Kidney tubule cell (primary cell): ENCODE measurements at regions not wholly inside any gene's neighbourhood (a gene's known extent, or its start where the extent isn't known, plus 50 kb on each side); places are given as distances from the start of the nearest gene placed in this dataset.

Source experiments
- DNase-seq: peaks from one replicate; pipeline ENCODE4 v3.0.0-alpha.2; 2018; ENCODE audit warnings: low spot score

GRCh38 chr7:41633690-41634089 is 69.2 kb downstream of the INHBA start:
- no peak for DNase-seq

GRCh38 chr7:41630741-41631140 is 72.1 kb downstream of the INHBA start:
- no peak for DNase-seq

GRCh38 chr7:41629711-41630111 is 73.2 kb downstream of the INHBA start:
- peak; percentile 3 for DNase-seq

GRCh38 chr7:41628901-41629300 is 74.0 kb downstream of the INHBA start:
- peak; percentile 42 for DNase-seq

DNA sequence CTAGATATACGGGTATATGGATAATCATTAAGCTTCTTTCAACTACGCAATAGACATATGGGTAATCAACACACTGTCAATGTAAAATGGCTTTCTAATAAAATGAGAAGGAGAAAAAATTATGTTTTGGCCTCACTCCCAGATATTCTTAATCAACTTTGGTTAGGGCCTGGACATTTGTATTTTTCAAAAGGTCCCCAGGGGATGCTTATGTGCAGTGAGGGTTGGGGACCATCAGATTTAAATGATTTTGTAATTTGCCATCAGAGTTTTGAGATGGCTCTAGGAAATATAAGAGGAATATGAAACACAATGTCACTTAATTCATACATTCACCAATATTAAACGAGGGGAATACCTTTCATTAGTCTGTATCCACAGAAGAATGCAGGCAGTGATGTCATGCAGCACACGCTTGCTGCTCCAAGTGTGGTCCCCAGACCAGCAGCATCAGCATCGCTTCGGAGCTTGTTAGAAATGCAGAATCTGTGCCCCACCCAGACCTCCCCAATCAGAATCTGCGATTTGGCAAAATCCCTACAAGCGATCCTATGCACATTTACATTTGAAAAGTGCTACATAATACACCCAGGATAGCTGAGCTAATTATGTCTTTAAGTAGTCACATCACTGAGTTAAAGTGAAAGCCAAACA is 75.1 kb downstream of the INHBA start:
- DNase-seq: no peak

- DNase-seq: no peak
These were observed 78.1 kb downstream of the INHBA start for GRCh38 chr7:41624818-41625217.

- no peak for DNase-seq
These were observed 80.7 kb downstream of the INHBA start for GRCh38 chr7:41621953-41622831.

DNA sequence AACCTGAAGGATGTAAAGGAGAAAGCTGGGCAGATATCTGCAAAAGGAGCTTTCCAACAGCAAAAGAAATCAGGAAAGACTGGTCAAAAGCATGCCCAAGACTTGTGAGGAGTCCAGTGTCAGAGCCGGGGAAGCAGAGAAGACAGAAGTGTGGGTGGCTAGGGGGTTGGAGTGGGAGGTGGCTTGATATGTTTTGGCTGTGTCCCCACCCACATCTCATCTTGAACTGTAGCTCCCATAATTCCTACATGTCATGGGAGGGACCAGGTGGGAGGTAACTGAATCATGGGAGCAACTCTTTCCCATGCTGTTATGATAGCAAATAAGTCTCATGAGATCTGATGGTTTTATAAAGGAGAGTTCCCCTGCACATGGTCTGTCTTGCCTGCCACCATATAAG is 84.9 kb downstream of the INHBA start:
- no peak for DNase-seq

DNA sequence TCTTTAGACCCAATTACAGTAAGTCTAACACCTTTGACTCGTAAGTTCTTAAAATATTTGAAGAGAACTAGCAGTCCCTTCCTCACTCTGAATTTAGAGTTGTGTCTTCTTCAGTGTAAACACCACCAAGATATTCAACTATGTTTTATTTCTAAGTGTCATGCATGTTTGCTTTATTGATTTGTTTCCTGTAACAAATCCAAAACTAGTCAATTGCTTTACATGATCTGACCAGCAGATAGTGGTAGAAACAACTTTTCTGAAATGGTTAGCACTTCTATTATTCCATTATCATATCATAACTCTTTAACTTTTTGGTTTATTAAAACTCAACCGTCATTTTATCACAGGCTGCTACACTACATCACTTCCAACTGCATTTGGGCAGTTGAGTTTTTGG is 90.1 kb downstream of the INHBA start:
- DNase-seq: no peak

DNA sequence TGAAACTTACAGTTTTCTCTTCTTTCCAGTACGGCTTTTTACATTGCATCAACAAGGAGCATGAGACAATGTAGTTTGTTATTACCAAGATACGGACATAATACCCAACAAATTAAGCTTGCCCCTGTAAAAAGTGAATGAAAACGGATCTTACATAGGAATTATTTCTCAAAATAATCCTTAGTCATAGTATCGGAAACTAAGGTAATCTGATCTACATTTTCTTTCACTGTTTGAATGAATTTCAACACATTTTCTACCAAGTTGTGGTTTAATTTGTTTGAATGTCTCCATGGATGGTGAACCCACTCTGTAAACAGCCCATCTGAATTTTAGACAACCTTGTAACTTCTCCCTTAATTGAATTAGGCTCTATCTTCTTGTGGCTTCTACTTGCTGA is 90.5 kb downstream of the INHBA start:
- no peak for DNase-seq

DNA sequence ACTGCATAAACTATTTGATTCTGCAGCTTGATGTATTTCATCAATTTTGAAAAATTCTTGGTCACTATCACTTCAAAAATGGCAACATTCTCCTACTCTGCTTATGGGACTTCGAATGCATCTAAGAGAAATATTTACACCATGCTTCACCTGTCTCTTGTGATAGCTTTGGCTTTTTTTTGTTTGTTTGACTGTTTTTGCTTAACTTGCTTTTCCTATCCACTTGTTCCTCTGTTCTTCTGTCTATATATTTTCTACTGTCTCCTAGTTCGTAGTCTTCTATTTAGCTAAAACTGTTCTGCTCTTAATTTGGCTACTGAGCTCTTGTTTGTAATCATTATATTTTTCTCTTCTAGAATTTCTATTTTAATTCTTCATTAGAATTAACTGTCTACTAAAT is 94.4 kb downstream of the INHBA start:
- DNase-seq: no peak

GRCh38 chr7:41603985-41604384 is 98.9 kb downstream of the INHBA start:
- no peak for DNase-seq

- DNase-seq: no peak
These were observed 103.1 kb downstream of the INHBA start for GRCh38 chr7:41599760-41600159.

GRCh38 chr7:41592794-41593193 is 110.1 kb downstream of the INHBA start:
- DNase-seq: no peak

DNA sequence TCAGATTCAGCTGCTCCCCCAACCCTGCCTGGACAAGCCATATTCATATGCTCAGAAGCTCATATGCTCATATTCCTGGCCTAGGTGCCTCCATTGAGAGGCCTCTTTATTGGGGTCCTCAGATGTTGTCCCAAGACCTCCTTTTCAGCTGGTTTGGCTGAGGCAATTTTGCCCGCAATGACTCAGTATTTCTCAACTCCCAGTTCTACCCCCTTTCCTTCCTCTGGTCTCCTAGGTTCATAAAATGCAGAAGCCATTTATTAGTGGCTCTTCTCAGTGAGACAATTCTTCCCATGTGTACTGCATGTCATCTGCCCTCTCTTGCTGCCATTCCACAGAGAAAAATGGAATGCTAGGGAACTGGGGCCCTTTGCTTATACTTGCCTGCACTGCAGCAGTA is 110.7 kb downstream of the INHBA start:
- DNase-seq: no peak

- DNase-seq: no peak
These were observed 111.9 kb downstream of the INHBA start for GRCh38 chr7:41590986-41591385.

- no peak for DNase-seq
These were observed 114.5 kb downstream of the INHBA start for GRCh38 chr7:41588341-41588740.

DNA sequence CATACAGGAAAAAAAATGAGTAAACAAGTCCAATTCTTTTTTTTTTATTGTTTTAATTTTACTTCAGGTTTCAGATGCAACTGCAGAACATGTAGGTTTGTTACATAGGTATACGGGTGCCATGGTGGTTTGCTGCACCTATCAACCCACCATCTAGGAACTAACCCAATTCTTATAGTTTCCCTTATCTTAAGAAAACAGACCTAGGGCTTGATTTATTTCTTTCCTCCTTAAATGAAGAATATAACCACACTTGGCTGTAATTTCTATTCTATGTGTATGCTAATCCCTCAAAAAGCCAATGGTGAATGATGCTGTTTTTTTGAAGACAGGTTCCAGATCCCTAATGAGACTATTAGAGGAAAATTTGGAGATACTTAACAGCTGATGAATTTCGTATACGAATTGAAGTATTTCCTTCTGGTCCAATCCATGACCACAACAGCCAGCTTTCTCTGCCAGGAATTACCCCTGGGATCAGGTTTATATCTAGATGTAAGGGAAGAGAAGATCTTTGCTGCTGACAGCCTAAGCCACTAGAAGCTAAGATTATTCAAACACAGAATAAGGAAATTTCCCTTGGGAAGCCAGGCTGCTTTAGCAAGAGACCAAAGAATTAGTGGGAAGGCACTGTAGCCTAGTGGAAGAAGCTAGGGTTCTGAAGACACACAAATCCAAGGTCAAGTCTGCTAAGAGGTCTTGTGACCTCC is 115.8 kb downstream of the INHBA start:
- DNase-seq: no peak

GRCh38 chr7:41584746-41585145 is 118.1 kb downstream of the INHBA start:
- no peak for DNase-seq

GRCh38 chr7:41582116-41582515 is 120.8 kb downstream of the INHBA start:
- DNase-seq: no peak

GRCh38 chr7:41581041-41581440 is 121.8 kb downstream of the INHBA start:
- DNase-seq: no peak

GRCh38 chr7:41579961-41580935 is 122.6 kb downstream of the INHBA start:
- peak; percentile 90 for DNase-seq
